Upper lobe of left lung (tissue), 4 donors: ENCODE measurements at regions not wholly inside any gene's neighbourhood (a gene's known extent, or its start where the extent isn't known, plus 50 kb on each side); places are given as distances from the start of the nearest gene placed in this dataset.

Source experiments
- CTCF ChIP-seq, 6 experiments: fragments of 450-650 bp in 4 of 6; fragments of 200-600 bp in 2 of 6; sonication (generic) in 2 of 6; IDR thresholded peaks; one replicate each; pipeline ENCODE4 v1.5.1; 2016 to 2019; ENCODE audit warnings: antibody characterized with exemption in 6 of 6
- POLR2A ChIP-seq, 4 donors: fragments of 450-650 bp; IDR thresholded peaks; one replicate each; pipeline ENCODE4 v1.5.1; 2016 to 2017; ENCODE audit warnings: antibody characterized with exemption in 4 of 4, mild to moderate bottlenecking in 2 of 4
- POLR2AphosphoS5 ChIP-seq, 2 donors: sonication (generic); formaldehyde crosslinking; IDR thresholded peaks; one replicate each; pipeline ENCODE4 v1.5.1; 2017; ENCODE audit warnings: antibody characterized with exemption in 2 of 2

GRCh38 chr7:52876402-52876801, 159.0 kb upstream of the POM121L12 start:
- TF ChIP-seq CTCF (IDR thresholded peaks at IDR 0.05) (no peak), POLR2A (IDR thresholded peaks at IDR 0.05) (no peak), POLR2AphosphoS5 (IDR thresholded peaks at IDR 0.05) (no peak)
